ENCODE measurements at regions not wholly inside any gene's neighbourhood (a gene's known extent, or its start where the extent isn't known, plus 50 kb on each side); places are given as distances from the start of the nearest gene placed in this dataset.

DNA sequence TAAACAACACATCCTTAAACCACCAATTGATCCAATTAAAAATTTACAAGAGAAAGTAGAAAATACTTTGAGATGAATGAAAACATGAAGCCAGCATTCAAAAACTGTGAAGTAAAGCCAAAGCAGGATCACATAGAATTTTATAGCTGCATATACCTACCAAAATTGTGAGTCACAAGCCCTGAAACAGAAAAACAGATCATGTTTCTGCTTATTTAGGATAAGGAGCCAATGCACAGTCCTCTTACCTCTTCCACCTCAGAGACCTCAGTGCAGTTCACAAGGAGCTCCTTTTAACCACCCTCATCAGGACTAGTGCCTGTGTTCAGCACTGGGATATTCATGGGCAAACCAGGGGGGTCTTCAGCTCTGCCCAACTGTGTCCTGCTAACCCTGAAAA lies 386.7 kb downstream of the TECRL start:
- Histone ChIP-seq H2BK12ac (ENCODE audit: insufficient read length, low read depth, low read length) (no peak overlapping the region), H3K18ac (ENCODE audit: insufficient read length, low read depth, low read length) (no peak overlapping the region), H3K9me3 (ENCODE audit: control insufficient read depth, low read depth, low read length) (no peaks in the 10 kb centered on the region), H4K8ac (replicated peaks; ENCODE audit: insufficient read length, low read depth, low read length) (no peak overlapping the region), H3K4ac (ENCODE audit: low read depth, low read length) (no peak overlapping the region), H4K91ac (ENCODE audit: insufficient read length, low read depth, low read length) (no peak overlapping the region), H3T11ph (ENCODE audit: low read length) (no peak overlapping the region), H3K4me2 (ENCODE audit: insufficient read depth, insufficient read length, low read length) (no peak overlapping the region), H4K20me1 (ENCODE audit: control insufficient read depth, insufficient read depth, insufficient read length) (no peaks in the 10 kb centered on the region), H4K5ac (ENCODE audit: insufficient read length, low read depth, low read length) (no peak overlapping the region), H2BK5ac (ENCODE audit: insufficient read length, low read length) (no peak overlapping the region), H3K79me1 (ENCODE audit: insufficient read depth, low read depth, low read length, poor library complexity, severe bottlenecking) (no peaks in the 10 kb centered on the region), H2BK15ac (ENCODE audit: low read depth, low read length) (no peak overlapping the region), H2AK5ac (ENCODE audit: insufficient read length, low read length) (no peak overlapping the region), H3K23me2 (ENCODE audit: insufficient read length, low read depth, low read length, poor library complexity, severe bottlenecking) (no peaks in the 10 kb centered on the region), H3K27me3 (ENCODE audit: insufficient read depth, low read length) (no peaks in the 10 kb centered on the region), H3K4me1 (ENCODE audit: insufficient read depth, low read length) (no peaks in the 10 kb centered on the region), H3K14ac (ENCODE audit: insufficient read depth, low read length) (no peak overlapping the region), H3K23ac (ENCODE audit: insufficient read length, low read depth, low read length) (no peak overlapping the region), H3K9ac (ENCODE audit: extremely low read depth, insufficient read length, low read length) (no peak overlapping the region), H3K56ac (ENCODE audit: insufficient read length, low read depth, low read length) (no peak overlapping the region), H3K79me2 (ENCODE audit: insufficient read depth, low read length) (no peaks in the 10 kb centered on the region), H2BK20ac (ENCODE audit: low read depth, low read length, poor library complexity, severe bottlenecking) (no peak overlapping the region), H3K27ac (ENCODE audit: insufficient read length, low read depth, low read length) (no peak overlapping the region), H2AFZ (ENCODE audit: low read length) (no peak overlapping the region), H2BK120ac (ENCODE audit: low read depth, low read length, poor library complexity, severe bottlenecking) (no peak overlapping the region)
- Mint-ChIP-seq H3K4me1 (no peaks in the 10 kb centered on the region), H3K27me3 (ENCODE audit: low read depth) (no peaks in the 10 kb centered on the region; the same call in 1 of the 2 replicates), H3K4me3 (no peak overlapping the region), H3K9me3 (peaks cover 25 to 37% of the 10 kb centered on the region in 2 experiments), H3K36me3 (ENCODE audit: insufficient read depth in 1 of 3, low read depth in 3 of 3) (peaks cover 4 to 25% (median 5%) of the 10 kb centered on the region in 3 experiments; a peak in 4 of 7 replicates), H3K27ac (no peak overlapping the region)
- no peak for DNase-seq
- TF ChIP-seq, protein P1, sequence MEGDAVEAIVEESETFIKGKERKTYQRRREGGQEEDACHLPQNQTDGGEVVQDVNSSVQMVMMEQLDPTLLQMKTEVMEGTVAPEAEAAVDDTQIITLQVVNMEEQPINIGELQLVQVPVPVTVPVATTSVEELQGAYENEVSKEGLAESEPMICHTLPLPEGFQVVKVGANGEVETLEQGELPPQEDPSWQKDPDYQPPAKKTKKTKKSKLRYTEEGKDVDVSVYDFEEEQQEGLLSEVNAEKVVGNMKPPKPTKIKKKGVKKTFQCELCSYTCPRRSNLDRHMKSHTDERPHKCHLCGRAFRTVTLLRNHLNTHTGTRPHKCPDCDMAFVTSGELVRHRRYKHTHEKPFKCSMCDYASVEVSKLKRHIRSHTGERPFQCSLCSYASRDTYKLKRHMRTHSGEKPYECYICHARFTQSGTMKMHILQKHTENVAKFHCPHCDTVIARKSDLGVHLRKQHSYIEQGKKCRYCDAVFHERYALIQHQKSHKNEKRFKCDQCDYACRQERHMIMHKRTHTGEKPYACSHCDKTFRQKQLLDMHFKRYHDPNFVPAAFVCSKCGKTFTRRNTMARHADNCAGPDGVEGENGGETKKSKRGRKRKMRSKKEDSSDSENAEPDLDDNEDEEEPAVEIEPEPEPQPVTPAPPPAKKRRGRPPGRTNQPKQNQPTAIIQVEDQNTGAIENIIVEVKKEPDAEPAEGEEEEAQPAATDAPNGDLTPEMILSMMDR (conservative IDR thresholded peaks at IDR 0.05): no peak

Measured in H9 (cell line).